Medulla oblongata (tissue), 1 donor: ENCODE measurements at regions not wholly inside any gene's neighbourhood (a gene's known extent, or its start where the extent isn't known, plus 50 kb on each side); places are given as distances from the start of the nearest gene placed in this dataset.
"Not testable (repeated sequence)": the region's sequence is repeated elsewhere in the genome, so short reads cannot be mapped to it uniquely, and the experiment has no call there.

ENCODE experiments used
- DNase-seq: peaks from one replicate; pipeline ENCODE4 v3.0.0-alpha.2; 2015; ENCODE audit errors: extremely low spot score

- no peak for DNase-seq
Observed at GRCh38 chr3:113377158-113377557, 64.1 kb downstream of the CFAP44 start.

- DNase-seq: peak; percentile 43
Observed at GRCh38 chr3:113374078-113374477, 67.2 kb downstream of the CFAP44 start.

GRCh38 chr3:113366800-113367199, 74.5 kb downstream of the CFAP44 start:
- DNase-seq: not testable (repeated sequence)

DNA sequence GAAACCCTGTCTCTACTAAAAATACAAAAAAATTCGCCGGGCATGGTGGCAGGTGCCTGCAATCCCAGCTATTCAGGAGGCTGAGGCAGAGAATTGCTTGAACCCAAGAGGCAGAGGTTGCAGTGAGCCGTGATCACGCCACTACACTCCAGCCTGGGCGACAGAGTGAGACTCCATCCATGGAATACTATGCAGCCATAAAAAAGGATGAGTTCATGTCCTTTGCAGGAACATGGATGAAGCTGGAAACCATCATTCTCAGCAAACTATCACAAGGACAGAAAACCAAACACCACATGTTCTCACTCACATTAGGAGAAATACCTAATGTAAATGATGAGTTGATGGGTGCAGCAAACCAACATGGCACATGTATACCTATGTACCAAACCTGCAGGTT, 86.0 kb downstream of the CFAP44 start:
- DNase-seq: not testable (repeated sequence)

GRCh38 chr3:113354307-113354706, 87.0 kb downstream of the CFAP44 start:
- DNase-seq: no peak

- no peak for DNase-seq
Observed at GRCh38 chr3:113353678-113354077, 87.6 kb downstream of the CFAP44 start.

GRCh38 chr3:113340785-113341184, 100.5 kb downstream of the CFAP44 start:
- no peak for DNase-seq

GRCh38 chr3:113339616-113340244, 101.6 kb downstream of the CFAP44 start:
- DNase-seq: no peak
